Left ventricle myocardium inferior (tissue), 1 donor: ENCODE measurements at regions not wholly inside any gene's neighbourhood (a gene's known extent, or its start where the extent isn't known, plus 50 kb on each side); places are given as distances from the start of the nearest gene placed in this dataset.

Experiments
- DNase-seq: peaks from one replicate; pipeline ENCODE4 v3.0.0-alpha.2; 2020
- H3K27ac ChIP-seq: fragments of 200-600 bp; replicated peaks from 2 replicates; pipeline ENCODE4 v1.8.0; 2021
- H3K27me3 ChIP-seq: fragments of 200-600 bp; 2 replicates; pipeline ENCODE4 v1.8.0; 2021; ENCODE audit warnings: low read depth
- H3K36me3 ChIP-seq: fragments of 200-600 bp; 2 replicates; pipeline ENCODE4 v1.8.0; 2021
- H3K4me1 ChIP-seq: fragments of 200-600 bp; 2 replicates; pipeline ENCODE4 v1.8.0; 2021
- H3K4me3 ChIP-seq: fragments of 200-600 bp; 2 replicates; pipeline ENCODE4 v1.8.0; 2021; ENCODE audit warnings: mild to moderate bottlenecking, moderate library complexity
- H3K9me3 ChIP-seq: fragments of 200-600 bp; replicated peaks from 2 replicates; pipeline ENCODE4 v1.8.0; 2021
- CTCF ChIP-seq: fragments of 200-600 bp; IDR thresholded peaks from 2 replicates; pipeline ENCODE4 v1.8.0; 2021; ENCODE audit warnings: antibody characterized with exemption, mild to moderate bottlenecking, borderline replicate concordance
- intact Hi-C: fragments of 100-400 bp; cut with micrococcal nuclease; formaldehyde crosslinking; loops from one replicate; pipeline ENCODE4 v1.11.0; 2022
- donor health status: DM: no; HTN: yes; CAD: no; lungs with severe emphysema.

- Histone ChIP-seq H3K9me3 (no peaks in the 10 kb centered on the region), H3K27ac (no peak overlapping the region), H3K36me3 (no peaks in the 10 kb centered on the region), H3K27me3 (no peaks in the 10 kb centered on the region), H3K4me1 (no peaks in the 10 kb centered on the region), H3K4me3 (no peak overlapping the region)
- intact Hi-C loops = no loop called here
- TF ChIP-seq CTCF = no peak
- no peak for DNase-seq
Observed at GRCh38 chr13:85525411-85525810, 273.8 kb downstream of the SLITRK6 start.

- no peaks in the 10 kb centered on the region for H3K36me3 ChIP-seq
- intact Hi-C loops = no loop called here
- H3K9me3 ChIP-seq = no peaks in the 10 kb centered on the region
Observed at GRCh38 chr13:85521657-85522056, 277.6 kb downstream of the SLITRK6 start.

GRCh38 chr13:85520445-85520844 is 278.8 kb downstream of the SLITRK6 start:
- H3K4me3 ChIP-seq = no peak overlapping the region
- TF ChIP-seq CTCF = no peak
- H3K27me3 ChIP-seq = no peaks in the 10 kb centered on the region
- intact Hi-C loops = no loop called here
- H3K9me3 ChIP-seq = peaks cover 3% of the 10 kb centered on the region
- H3K4me1 ChIP-seq = no peaks in the 10 kb centered on the region
- no peaks in the 10 kb centered on the region for H3K36me3 ChIP-seq
- no peak overlapping the region for H3K27ac ChIP-seq
- DNase-seq = no peak

More at GRCh38 chr13:85521657-85522056, 277.6 kb downstream of the SLITRK6 start:
- H3K27ac ChIP-seq = no peak overlapping the region
- TF ChIP-seq CTCF = no peak
- H3K4me3 ChIP-seq = no peak overlapping the region
- H3K4me1 ChIP-seq = no peaks in the 10 kb centered on the region
- no peaks in the 10 kb centered on the region for H3K27me3 ChIP-seq
- DNase-seq = no peak

GRCh38 chr13:85519363-85519762 is 279.9 kb downstream of the SLITRK6 start:
- DNase-seq = no peak
- Histone ChIP-seq H3K36me3 (no peaks in the 10 kb centered on the region), H3K27ac (no peak overlapping the region), H3K4me3 (no peak overlapping the region), H3K4me1 (no peaks in the 10 kb centered on the region), H3K27me3 (no peaks in the 10 kb centered on the region), H3K9me3 (peaks cover 3% of the 10 kb centered on the region)
- intact Hi-C loops = no loop called here
- no peak for TF ChIP-seq CTCF

- no peaks in the 10 kb centered on the region for H3K27me3 ChIP-seq
- no peaks in the 10 kb centered on the region for H3K36me3 ChIP-seq
- no peak for TF ChIP-seq CTCF
- no peak overlapping the region for H3K27ac ChIP-seq
- no peak for DNase-seq
- H3K4me3 ChIP-seq = no peak overlapping the region
- intact Hi-C loops = no loop called here
- H3K4me1 ChIP-seq = no peaks in the 10 kb centered on the region
- peaks cover 3% of the 10 kb centered on the region for H3K9me3 ChIP-seq
Observed at GRCh38 chr13:85512421-85512820, 286.8 kb downstream of the SLITRK6 start.

GRCh38 chr13:85509512-85509911 is 289.7 kb downstream of the SLITRK6 start:
- no peak overlapping the region for H3K4me3 ChIP-seq
- no peak for DNase-seq

More at GRCh38 chr13:85509512-85509911, 289.7 kb downstream of the SLITRK6 start:
- H3K4me1 ChIP-seq = no peaks in the 10 kb centered on the region
- H3K27ac ChIP-seq = no peak overlapping the region
- H3K36me3 ChIP-seq = no peaks in the 10 kb centered on the region
- TF ChIP-seq CTCF = no peak
- H3K27me3 ChIP-seq = no peaks in the 10 kb centered on the region
- intact Hi-C loops = no loop called here
- no peaks in the 10 kb centered on the region for H3K9me3 ChIP-seq
